CD4-positive, alpha-beta T cell treated with Interferon gamma for 1 hour (primary cell): ENCODE measurements at regions not wholly inside any gene's neighbourhood (a gene's known extent, or its start where the extent isn't known, plus 50 kb on each side); places are given as distances from the start of the nearest gene placed in this dataset.
"Not testable (repeated sequence)": the region's sequence is repeated elsewhere in the genome, so short reads cannot be mapped to it uniquely, and the experiment has no call there.

Source experiments
- DNase-seq: peaks from one replicate; pipeline ENCODE4 v3.0.0-alpha.2; 2020

GRCh38 chr3:159859836-159860235 is 128.8 kb upstream of the IL12A start:
- DNase-seq, result no peak

- no peak for DNase-seq
Observed at GRCh38 chr3:159860269-159861116, 128.1 kb upstream of the IL12A start.

- no peak for DNase-seq
Observed at GRCh38 chr3:159861369-159861987, 127.2 kb upstream of the IL12A start.

- DNase-seq, result no peak
Observed at GRCh38 chr3:159865041-159865579, 123.5 kb upstream of the IL12A start.

GRCh38 chr3:159866201-159866746 is 122.4 kb upstream of the IL12A start:
- DNase-seq, result no peak

GRCh38 chr3:159867372-159867771 is 121.3 kb upstream of the IL12A start:
- no peak for DNase-seq

- DNase-seq, result no peak
Observed at GRCh38 chr3:159870723-159871122, 117.9 kb upstream of the IL12A start.

GRCh38 chr3:159872374-159873109 is 116.1 kb upstream of the IL12A start:
- no peak for DNase-seq

GRCh38 chr3:159875116-159875515 is 113.5 kb upstream of the IL12A start:
- no peak for DNase-seq

- no peak for DNase-seq
Observed at GRCh38 chr3:159877924-159878323, 110.7 kb upstream of the IL12A start.

GRCh38 chr3:159879146-159879545 is 109.5 kb upstream of the IL12A start:
- no peak for DNase-seq

- DNase-seq, result no peak
Observed at GRCh38 chr3:159879598-159879997, 109.0 kb upstream of the IL12A start.

GRCh38 chr3:159881208-159881607 is 107.4 kb upstream of the IL12A start:
- no peak for DNase-seq

GRCh38 chr3:159881828-159882309 is 106.8 kb upstream of the IL12A start:
- no peak for DNase-seq

GRCh38 chr3:159882367-159882766 is 106.3 kb upstream of the IL12A start:
- DNase-seq, result no peak

- DNase-seq, result no peak
Observed at GRCh38 chr3:159882790-159883779, 105.5 kb upstream of the IL12A start.

- no peak for DNase-seq
Observed at GRCh38 chr3:159884661-159885402, 103.8 kb upstream of the IL12A start.

GRCh38 chr3:159886050-159886449 is 102.6 kb upstream of the IL12A start:
- DNase-seq, result no peak

- not testable (repeated sequence) for DNase-seq
Observed at GRCh38 chr3:159886530-159886929, 102.1 kb upstream of the IL12A start.

- no peak for DNase-seq
Observed at GRCh38 chr3:159887168-159887567, 101.5 kb upstream of the IL12A start.

GRCh38 chr3:159887911-159888310 is 100.7 kb upstream of the IL12A start:
- no peak for DNase-seq
